Glutamatergic neuron (in vitro differentiated cells): ENCODE measurements at regions not wholly inside any gene's neighbourhood (a gene's known extent, or its start where the extent isn't known, plus 50 kb on each side); places are given as distances from the start of the nearest gene placed in this dataset.

Experiments used
- DNase-seq: peaks from one replicate; pipeline ENCODE4 v3.0.0; 2022
- H3K27ac Mint-ChIP-seq: one replicate; pipeline ENCODE4 v1.8.0; 2020; ENCODE audit warnings: mild to moderate bottlenecking, mixed read lengths, inconsistent platforms; ENCODE audit not compliant: unreplicated experiment
- H3K27me3 Mint-ChIP-seq: one replicate; pipeline ENCODE4 v1.8.0; 2020; ENCODE audit warnings: mild to moderate bottlenecking, moderate library complexity, mixed read lengths, inconsistent platforms; ENCODE audit not compliant: unreplicated experiment
- H3K36me3 Mint-ChIP-seq: one replicate; pipeline ENCODE4 v1.8.0; 2020; ENCODE audit warnings: mild to moderate bottlenecking, mixed read lengths, inconsistent platforms; ENCODE audit not compliant: unreplicated experiment
- H3K4me1 Mint-ChIP-seq: one replicate; pipeline ENCODE4 v1.8.0; 2020; ENCODE audit warnings: mild to moderate bottlenecking, low read depth, mixed read lengths, inconsistent platforms; ENCODE audit not compliant: unreplicated experiment
- H3K4me3 Mint-ChIP-seq: one replicate; pipeline ENCODE4 v1.8.0; 2020; ENCODE audit warnings: mild to moderate bottlenecking, mixed read lengths, inconsistent platforms; ENCODE audit not compliant: unreplicated experiment
- H3K9me3 Mint-ChIP-seq: one replicate; pipeline ENCODE4 v1.8.0; 2020; ENCODE audit warnings: mild to moderate bottlenecking, moderate library complexity, mixed read lengths, inconsistent platforms; ENCODE audit not compliant: unreplicated experiment
- TF ChIP-seq, protein P1 (sequence below): fragments of 200-600 bp; sonication (generic); IDR thresholded peaks from one replicate; pipeline ENCODE4 v1.5.0; 2021; ENCODE audit not compliant: partially characterized antibody, unreplicated experiment

DNA sequence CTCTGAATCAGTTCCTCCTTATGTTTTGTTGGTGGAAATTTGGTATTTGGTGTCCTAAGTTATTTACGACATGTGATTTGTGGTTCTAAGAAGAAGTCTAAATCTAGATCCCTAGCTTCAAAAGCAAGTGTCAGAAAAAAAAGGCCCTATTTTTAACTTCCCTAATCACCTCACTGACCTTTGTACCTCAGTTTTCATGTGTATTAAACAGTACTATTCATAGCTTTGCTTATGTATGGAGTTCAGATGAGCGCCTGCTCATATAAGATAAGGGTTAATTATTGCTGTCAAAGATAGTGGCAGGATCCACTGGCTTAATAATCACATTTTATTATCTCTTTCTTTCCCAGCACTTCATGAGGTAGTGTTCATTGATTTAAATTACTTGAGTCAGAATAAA, 318.2 kb downstream of the PARP8 start:
- no peak for DNase-seq
- peaks cover 2% of the 10 kb centered on the region for H3K9me3 Mint-ChIP-seq
- TF ChIP-seq, protein P1, sequence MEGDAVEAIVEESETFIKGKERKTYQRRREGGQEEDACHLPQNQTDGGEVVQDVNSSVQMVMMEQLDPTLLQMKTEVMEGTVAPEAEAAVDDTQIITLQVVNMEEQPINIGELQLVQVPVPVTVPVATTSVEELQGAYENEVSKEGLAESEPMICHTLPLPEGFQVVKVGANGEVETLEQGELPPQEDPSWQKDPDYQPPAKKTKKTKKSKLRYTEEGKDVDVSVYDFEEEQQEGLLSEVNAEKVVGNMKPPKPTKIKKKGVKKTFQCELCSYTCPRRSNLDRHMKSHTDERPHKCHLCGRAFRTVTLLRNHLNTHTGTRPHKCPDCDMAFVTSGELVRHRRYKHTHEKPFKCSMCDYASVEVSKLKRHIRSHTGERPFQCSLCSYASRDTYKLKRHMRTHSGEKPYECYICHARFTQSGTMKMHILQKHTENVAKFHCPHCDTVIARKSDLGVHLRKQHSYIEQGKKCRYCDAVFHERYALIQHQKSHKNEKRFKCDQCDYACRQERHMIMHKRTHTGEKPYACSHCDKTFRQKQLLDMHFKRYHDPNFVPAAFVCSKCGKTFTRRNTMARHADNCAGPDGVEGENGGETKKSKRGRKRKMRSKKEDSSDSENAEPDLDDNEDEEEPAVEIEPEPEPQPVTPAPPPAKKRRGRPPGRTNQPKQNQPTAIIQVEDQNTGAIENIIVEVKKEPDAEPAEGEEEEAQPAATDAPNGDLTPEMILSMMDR: no peak

DNA sequence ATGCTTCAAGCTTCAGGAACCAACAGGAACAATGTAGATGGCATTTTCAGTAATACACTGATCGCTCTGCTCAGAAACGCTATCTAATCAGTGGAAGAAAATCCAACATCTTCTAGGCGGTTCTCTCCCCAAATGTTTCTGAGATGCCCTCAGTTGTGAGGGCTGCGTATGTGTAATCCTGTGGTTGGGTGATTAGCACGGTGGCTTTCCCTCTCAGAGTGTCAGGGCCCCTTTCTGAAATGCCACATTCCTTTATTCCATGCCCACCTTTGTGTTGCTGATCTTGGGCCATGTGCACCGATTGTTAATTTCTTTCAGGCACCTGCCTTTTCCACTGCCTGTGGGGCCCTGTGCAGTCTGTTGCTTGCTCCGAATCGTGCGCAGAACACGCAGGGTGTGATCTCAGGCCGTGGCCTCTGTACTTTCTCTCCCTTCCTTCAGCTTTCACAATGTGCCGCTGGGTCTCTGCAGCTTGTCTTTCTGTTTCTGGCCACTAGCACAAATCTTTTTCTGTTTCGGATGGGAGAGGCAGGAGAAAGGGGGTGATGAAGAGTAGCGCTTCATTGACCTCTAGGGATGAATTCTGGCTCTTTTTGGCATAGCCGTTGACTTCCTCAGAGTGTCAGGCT, 324.0 kb downstream of the PARP8 start:
- H3K4me3 Mint-ChIP-seq: no peak overlapping the region
- no peaks in the 10 kb centered on the region for H3K36me3 Mint-ChIP-seq
- no peaks in the 10 kb centered on the region for H3K27me3 Mint-ChIP-seq
- TF ChIP-seq, protein P1: no peak
- no peak for DNase-seq
- no peaks in the 10 kb centered on the region for H3K9me3 Mint-ChIP-seq
- peaks cover 7% of the 10 kb centered on the region for H3K4me1 Mint-ChIP-seq
- H3K27ac Mint-ChIP-seq: no peak overlapping the region

More for the DNA sequence above, 318.2 kb downstream of the PARP8 start:
- Mint-ChIP-seq H3K36me3 (peaks cover 4% of the 10 kb centered on the region), H3K4me1 (no peaks in the 10 kb centered on the region), H3K27me3 (no peaks in the 10 kb centered on the region), H3K4me3 (no peak overlapping the region), H3K27ac (no peak overlapping the region)

DNA sequence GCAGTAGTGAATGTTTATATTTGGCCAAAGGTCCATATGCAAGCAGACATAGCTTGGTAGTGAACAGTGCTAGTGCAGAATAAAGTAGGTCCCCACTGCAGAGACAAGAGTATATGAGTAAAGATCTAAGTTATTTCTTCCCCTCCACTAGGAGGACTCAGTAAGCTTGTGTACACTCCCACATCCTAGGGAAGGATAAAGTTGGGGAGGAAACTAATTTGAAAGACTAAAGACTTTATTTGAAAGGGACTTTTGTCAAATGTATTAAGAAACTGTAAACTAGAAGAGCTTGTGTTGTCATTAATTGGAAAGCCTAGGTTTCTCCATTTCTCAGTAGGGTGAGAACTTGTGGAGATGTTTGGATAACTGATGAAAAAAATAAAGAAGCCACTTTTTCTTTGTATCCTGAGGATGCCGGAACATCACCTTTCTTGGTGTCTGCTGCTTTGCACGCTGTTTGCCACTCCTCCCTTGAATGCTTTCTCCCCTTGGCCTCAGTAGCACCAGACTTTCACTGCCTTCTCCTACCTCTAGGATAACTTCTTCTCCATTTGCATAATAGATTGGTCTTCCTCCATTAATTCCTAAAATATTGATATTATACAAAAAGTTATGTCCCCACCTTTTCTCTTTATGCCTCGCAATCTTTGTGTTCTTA, 329.0 kb downstream of the PARP8 start:
- DNase-seq: no peak
- Mint-ChIP-seq H3K27ac (no peak overlapping the region), H3K4me3 (no peak overlapping the region), H3K36me3 (no peaks in the 10 kb centered on the region), H3K4me1 (peaks cover 6% of the 10 kb centered on the region), H3K27me3 (no peaks in the 10 kb centered on the region), H3K9me3 (no peaks in the 10 kb centered on the region)
- TF ChIP-seq, protein P1: no peak

DNA sequence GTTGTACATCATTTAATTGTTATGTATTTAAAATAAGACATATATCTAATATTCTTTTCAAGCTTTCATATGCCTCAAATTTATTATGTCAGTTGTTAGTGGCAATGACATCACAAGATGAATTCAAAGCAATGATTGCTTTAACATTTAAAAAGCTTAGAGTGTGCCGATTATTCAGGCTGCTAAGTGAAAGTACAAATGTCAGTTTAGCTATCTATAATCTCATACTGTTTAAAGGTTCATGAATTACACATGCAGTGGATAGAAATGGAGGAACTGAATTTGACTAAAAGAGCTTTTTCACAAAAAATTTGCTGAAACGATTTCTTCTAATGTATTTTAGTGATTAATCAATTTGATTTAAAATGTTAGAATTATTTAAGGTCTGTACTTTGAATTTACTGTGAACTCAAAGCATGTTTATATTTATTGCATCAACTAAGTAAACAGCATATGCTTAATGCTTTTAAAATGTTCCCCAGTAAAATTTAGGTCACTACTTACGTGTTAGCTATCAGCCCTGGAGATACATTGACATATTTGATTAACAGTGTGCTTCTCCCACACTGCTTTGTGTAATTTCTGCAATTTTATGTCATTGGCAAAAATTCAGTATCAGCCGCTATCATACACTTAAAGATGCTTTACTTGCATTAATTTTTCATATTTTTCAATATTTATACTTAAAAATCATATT, 334.9 kb downstream of the PARP8 start:
- Mint-ChIP-seq H3K27ac (no peak overlapping the region), H3K4me3 (no peak overlapping the region), H3K4me1 (no peaks in the 10 kb centered on the region), H3K9me3 (no peaks in the 10 kb centered on the region), H3K36me3 (no peaks in the 10 kb centered on the region), H3K27me3 (no peaks in the 10 kb centered on the region)
- TF ChIP-seq, protein P1: no peak
- no peak for DNase-seq

DNA sequence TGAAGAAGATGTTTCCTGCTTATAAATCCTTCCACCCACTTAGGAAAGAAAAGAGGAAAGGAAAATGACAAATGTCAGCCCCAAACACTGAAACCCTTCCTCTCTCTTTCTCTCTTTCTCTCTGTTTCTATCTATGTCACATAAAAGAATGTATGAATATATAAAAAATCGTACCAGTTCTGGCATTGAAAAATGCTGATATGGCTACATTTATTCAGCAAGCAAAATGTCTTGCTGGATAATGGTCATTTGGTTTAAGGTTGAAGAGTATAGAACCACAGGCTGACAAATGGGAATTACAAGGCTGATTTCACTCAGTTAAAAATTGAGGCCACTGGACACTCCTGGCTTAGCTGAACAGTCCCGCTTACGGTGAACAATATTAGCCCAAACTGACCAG, 335.9 kb downstream of the PARP8 start:
- no peaks in the 10 kb centered on the region for H3K9me3 Mint-ChIP-seq

More for the DNA sequence above, 335.9 kb downstream of the PARP8 start:
- TF ChIP-seq, protein P1: no peak
- Mint-ChIP-seq H3K27ac (no peak overlapping the region), H3K4me3 (no peak overlapping the region), H3K4me1 (no peaks in the 10 kb centered on the region), H3K36me3 (no peaks in the 10 kb centered on the region), H3K27me3 (no peaks in the 10 kb centered on the region)
- no peak for DNase-seq
